ENCODE measurements at regions not wholly inside any gene's neighbourhood (a gene's known extent, or its start where the extent isn't known, plus 50 kb on each side); places are given as distances from the start of the nearest gene placed in this dataset.
A peak's percentile ranks its signal among the peaks of the same experiment; 100 is the strongest.

DNA sequence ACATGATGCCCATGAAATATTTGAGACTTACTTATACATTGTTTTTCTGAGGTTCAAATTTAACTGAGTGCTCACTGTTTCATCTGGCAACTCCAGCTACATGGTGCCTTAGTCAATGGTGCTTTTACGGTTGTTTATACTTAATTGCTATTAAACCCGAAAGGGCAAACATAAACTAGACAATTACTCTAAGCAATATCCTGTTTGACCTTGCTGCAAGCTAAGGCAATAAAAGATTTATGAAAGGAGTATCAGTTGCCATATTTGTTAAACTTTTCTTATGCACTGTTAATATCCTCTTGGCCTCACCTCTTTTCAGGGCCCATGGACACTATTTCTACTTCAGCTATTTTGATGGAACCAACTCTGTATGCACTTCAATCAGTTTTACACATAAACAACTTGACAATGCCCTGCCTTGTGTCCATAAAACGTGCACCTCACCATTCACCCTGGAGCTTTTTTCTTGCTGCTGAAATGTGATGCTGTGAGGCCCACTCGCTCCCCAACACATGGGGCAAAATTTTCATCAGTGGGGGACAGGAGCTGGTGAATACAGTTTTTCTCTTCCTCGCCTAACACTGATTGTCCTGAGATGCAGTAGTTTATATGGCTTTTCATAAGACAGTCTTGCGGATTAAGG is 64.1 kb upstream of the HIF1A start:
- H3K4me1 ChIP-seq (replicated peaks in 1 of 2): peaks cover 0 to 8% of the 10 kb centered on the region in 2 donors
- no peak overlapping the region for H3K4me3 ChIP-seq
- in situ Hi-C loops (cut with MboI; ENCODE audit: low pct_unique_long_range_greater_than_20kb in 2 of 9, low sequenced_read_pairs in 9 of 9, unreplicated experiment in 9 of 9): no loop called here
- WGBS, 10 experiments: 36 to 100% (median 88%) methylated on average over 1 to 6 of the region's 6 CpGs
- H3K27ac ChIP-seq: no peak overlapping the region
- ATAC-seq (replicated peaks in 6 of 8): no peak

DNA sequence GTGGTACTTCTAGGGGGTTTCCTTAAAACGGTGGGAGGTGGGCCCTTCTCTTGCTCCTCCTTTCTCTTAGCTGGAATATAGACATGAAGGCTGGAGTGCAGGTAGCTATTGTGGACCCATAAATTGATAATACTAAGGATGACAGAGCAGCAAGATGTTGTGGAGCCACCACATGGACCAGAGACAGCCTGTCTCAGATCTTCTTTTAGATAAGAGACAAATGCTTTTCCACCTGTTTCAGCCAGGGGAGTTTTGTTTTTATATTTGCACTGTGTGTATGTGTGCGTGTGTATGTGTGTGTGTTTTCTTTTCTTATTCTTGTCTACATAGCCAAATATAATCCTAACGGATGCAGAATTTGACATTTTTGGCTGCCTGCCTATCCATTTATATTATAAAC is 62.9 kb upstream of the HIF1A start:
- Histone ChIP-seq H3K4me3 (no peak overlapping the region), H3K27ac (no peak overlapping the region), H3K4me1 (replicated peaks in 1 of 2) (peaks cover 0 to 7% of the 10 kb centered on the region in 2 donors)
- ATAC-seq (replicated peaks in 6 of 8): peak in 1 of 8 experiments; percentile 22
- in situ Hi-C loops (cut with MboI; ENCODE audit: low pct_unique_long_range_greater_than_20kb in 2 of 9, low sequenced_read_pairs in 9 of 9, unreplicated experiment in 9 of 9): no loop called here
- WGBS, 10 experiments: 30 to 100% (median 90%) methylated on average over 1 to 3 of the region's 3 CpGs; no CpG with 5 or more reads in 1 of the 10 experiments

DNA sequence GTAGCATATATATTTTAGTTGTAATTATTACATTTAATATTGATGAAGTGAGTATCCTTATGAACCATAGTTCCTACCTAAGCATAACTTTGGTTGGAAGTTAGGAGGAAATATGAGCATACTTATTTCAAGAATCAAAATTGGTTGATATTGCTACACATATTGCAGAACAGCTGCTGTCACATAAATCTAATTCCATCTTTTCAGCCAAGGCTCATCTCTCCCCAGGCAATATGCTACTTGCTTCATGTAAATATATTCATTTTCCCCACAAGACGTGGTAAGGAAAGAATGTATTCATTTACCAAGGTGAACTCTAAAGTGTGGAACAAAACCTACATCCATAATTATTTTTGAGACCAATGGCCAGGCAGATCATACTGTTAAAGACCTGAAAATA is 62.5 kb upstream of the HIF1A start:
- no peak overlapping the region for H3K27ac ChIP-seq
- H3K4me3 ChIP-seq: no peak overlapping the region
- peaks cover 0 to 4% of the 10 kb centered on the region in 2 donors for H3K4me1 ChIP-seq (replicated peaks in 1 of 2)
- in situ Hi-C loops (cut with MboI; ENCODE audit: low pct_unique_long_range_greater_than_20kb in 2 of 9, low sequenced_read_pairs in 9 of 9, unreplicated experiment in 9 of 9): no loop called here
- 0 to 73% (median 20%) methylated on average over 1 of the region's 1 CpG; no CpG with 5 or more reads in 3 of the 10 experiments for WGBS, 10 experiments
- ATAC-seq (replicated peaks in 6 of 8): peak in 1 of 8 experiments; percentile 69

DNA sequence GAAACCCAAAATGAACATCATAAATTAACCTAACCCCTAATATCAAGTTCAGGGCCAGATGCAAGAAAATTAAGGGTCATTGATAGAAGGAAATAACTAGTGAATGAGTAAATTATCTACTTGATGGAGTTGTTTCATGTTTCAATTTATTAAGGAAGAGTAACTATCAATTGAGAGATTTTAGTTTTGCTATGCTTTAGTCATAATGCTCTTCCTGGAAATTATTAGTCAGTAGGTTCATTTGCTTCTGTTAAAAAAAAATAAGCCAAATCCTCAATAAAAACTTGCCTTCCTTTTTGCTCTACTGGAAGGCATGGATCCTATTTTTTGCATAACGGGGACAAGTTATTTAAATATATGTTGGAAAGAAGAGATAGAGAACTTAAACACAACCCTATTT is 59.0 kb upstream of the HIF1A start:
- Histone ChIP-seq H3K4me1 (replicated peaks in 1 of 2) (no peaks in the 10 kb centered on the region), H3K27ac (no peak overlapping the region), H3K4me3 (no peak overlapping the region)
- WGBS, 10 experiments: 0 to 100% (median 86%) methylated on average over 1 of the region's 1 CpG; no CpG with 5 or more reads in 1 of the 10 experiments
- no peak for ATAC-seq (replicated peaks in 6 of 8)
- in situ Hi-C loops (cut with MboI; ENCODE audit: low pct_unique_long_range_greater_than_20kb in 2 of 9, low sequenced_read_pairs in 9 of 9, unreplicated experiment in 9 of 9): no loop called here

DNA sequence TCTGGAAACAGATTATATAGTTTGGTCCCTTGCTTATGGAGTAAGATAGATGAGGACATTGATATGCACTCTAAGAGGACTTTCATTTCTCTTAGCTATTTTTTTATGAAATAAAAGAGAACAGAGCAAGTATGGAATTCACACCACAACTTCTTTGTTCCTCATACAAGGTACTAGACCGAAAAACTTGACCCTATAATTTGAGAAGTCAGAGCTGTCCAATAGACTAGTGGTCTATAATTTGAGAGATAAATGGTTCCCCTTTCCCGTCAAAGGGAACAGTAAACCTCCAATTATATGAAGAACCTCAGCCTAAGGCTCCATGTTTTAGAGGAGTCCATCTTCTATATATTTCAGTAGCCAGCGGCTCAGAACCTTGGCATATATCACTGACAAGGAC is 58.5 kb upstream of the HIF1A start:
- no peak overlapping the region for H3K27ac ChIP-seq
- no peaks in the 10 kb centered on the region for H3K4me1 ChIP-seq (replicated peaks in 1 of 2)
- ATAC-seq (replicated peaks in 6 of 8): no peak
- in situ Hi-C loops (cut with MboI; ENCODE audit: low pct_unique_long_range_greater_than_20kb in 2 of 9, low sequenced_read_pairs in 9 of 9, unreplicated experiment in 9 of 9): no loop called here
- H3K4me3 ChIP-seq: no peak overlapping the region
- 60 to 100% (median 79%) methylated on average over 1 to 3 of the region's 3 CpGs; no CpG with 5 or more reads in 1 of the 10 experiments for WGBS, 10 experiments

DNA sequence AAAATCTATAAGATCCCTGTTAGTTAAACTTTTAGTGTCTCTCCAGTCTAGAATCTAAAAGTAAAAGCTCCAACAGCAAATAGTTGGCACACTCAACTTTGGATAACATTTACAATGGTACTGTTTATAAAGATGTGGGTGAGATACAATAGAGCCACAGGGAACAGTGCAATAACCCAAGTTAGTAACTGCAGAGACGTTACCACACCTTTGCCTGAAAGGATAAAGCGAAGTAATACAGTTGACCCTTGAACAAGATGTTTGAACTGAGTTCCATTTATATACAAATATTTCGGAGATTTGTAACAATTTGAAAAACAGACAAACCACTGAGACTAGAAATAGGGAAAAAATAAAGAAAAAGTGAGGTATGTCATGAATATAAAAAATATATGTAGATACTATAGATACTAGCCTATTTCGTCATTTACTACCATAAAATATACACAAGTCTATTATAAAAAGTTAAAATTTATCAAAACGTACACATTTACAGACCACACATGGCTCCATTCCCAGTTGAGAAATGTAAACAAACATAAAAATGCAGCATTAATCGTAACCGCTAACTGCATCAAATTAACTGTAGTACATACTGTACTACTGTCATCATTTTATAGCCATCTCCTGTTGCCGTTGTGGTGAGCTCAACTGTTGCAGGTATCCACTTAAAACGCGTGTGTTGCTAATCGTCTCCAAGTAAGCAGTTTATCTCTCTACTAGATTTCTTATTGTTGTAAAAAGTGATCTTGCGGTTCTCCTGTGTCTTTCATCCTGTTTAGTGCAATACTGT is 56.5 kb upstream of the HIF1A start:
- Histone ChIP-seq H3K27ac (no peak overlapping the region), H3K4me1 (replicated peaks in 1 of 2) (no peaks in the 10 kb centered on the region), H3K4me3 (no peak overlapping the region)
- no peak for ATAC-seq (replicated peaks in 6 of 8)
- WGBS, 10 experiments: 66 to 97% (median 89%) methylated on average over 4 to 12 of the region's 12 CpGs
- in situ Hi-C loops (cut with MboI; ENCODE audit: low pct_unique_long_range_greater_than_20kb in 2 of 9, low sequenced_read_pairs in 9 of 9, unreplicated experiment in 9 of 9): no loop called here

DNA sequence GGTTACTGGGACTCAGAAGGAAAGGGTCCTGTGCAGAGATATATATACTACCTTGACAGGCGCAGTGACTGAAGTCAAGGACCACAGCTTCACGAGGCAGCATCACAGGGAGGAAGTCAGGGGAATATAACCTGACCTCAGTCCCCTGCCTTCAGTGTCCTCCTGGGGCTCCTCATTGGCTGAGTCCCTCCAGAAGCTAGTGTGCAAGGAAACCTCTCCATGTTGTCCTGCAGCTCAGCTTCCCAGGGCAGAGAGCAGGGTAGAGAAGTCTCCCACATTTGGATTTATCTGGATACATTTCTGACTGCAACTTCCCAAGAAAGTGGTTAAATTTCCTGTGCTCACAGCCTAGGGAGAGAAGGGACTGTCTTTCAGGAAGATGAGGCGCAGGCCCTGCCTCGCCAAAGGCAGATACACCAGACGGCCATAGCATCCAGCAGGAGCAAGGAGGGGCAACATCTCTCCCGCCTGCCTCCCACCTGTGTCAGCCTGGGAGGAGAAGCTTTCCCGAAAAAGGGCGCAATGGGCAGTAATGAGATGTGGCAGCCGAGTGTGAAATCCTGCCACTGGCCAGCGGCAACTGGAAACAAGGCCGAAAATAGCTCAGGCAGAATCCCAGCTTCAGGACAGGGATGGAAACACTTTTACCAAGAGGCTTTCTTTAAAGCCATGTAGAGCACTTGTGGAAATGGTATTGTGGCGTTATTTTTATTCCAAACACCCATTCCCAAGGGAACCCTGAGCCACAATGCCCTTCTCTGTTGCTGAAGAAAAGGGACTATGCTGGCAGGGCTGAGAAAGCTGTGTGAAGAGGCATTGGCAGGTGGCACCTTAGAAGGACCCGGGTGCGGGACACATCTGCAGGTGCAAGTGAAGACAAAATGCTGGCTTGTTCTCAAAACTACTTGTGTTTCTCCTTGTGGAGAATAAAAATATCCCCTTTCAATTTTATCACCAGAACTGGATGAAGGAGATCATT is 54.9 kb upstream of the HIF1A start:
- no peak overlapping the region for H3K27ac ChIP-seq
- WGBS, 10 experiments: 0 to 94% (median 84%) methylated on average over 1 to 9 of the region's 14 CpGs; no CpG with 5 or more reads in 3 of the 10 experiments
- in situ Hi-C loops (cut with MboI; ENCODE audit: low pct_unique_long_range_greater_than_20kb in 2 of 9, low sequenced_read_pairs in 9 of 9, unreplicated experiment in 9 of 9): no loop called here
- peak in 2 of 8 experiments; percentile 34 to 51 for ATAC-seq (replicated peaks in 6 of 8)
- H3K4me1 ChIP-seq (replicated peaks in 1 of 2): no peaks in the 10 kb centered on the region
- no peak overlapping the region for H3K4me3 ChIP-seq

DNA sequence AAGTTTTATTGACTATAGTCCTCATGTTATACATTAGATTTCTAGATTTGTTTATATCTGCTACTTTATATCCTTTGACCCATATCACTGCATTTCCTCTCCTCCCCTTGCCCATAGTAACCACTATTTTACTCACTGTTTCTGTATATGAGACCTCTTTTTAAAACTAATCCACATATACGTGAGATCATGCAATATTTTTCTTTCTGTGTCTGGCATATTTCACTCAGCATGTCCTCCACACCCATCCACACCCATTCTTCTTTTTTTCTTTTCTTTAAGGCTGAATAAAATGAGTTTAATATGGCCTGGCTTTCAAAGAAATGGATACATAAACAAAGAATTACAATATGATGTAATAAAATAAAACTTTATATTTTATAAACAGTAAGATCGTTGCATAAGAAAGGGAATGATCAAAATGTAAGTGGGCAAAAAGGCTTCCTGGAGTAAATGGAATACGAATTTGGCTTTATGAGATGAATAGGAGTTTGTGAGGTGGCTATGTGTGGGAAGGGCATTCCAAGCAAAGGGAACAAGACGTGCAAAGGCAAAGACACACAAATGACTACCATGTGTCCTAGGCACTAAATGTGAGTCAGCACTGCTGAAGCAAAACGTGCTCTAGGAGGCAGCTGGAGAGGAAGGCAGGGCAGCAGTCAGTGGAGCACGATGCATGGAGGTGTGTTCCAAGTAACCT is 53.2 kb upstream of the HIF1A start:
- ATAC-seq (replicated peaks in 6 of 8): peak in 2 of 8 experiments; percentile 94 to 97
- Histone ChIP-seq H3K27ac (no peak overlapping the region), H3K4me1 (replicated peaks in 1 of 2) (no peaks in the 10 kb centered on the region), H3K4me3 (no peak overlapping the region)
- in situ Hi-C loops (cut with MboI; ENCODE audit: low pct_unique_long_range_greater_than_20kb in 2 of 9, low sequenced_read_pairs in 9 of 9, unreplicated experiment in 9 of 9): no loop called here
- WGBS, 10 experiments: 0 to 100% (median 63%) methylated on average over 2 to 6 of the region's 6 CpGs

DNA sequence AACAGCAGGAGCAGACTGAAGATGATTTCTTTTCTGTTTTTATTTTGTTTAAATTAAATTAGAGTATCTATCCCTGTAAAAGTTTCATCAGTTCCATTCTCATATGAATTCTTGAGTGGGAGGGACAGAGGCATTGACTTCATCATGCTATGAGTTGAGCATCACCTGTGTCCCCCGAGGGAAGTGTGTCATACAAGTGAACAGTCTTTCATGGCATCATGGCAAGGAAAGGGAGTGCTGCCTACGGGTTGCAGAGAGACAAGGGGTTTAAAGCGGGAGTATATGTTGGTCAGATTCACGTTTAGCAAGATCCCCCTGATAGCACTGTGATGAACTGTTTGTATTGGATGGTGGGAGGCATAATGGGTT is 52.7 kb upstream of the HIF1A start:
- in situ Hi-C loops (cut with MboI; ENCODE audit: low pct_unique_long_range_greater_than_20kb in 2 of 9, low sequenced_read_pairs in 9 of 9, unreplicated experiment in 9 of 9): no loop called here
- no peak for ATAC-seq (replicated peaks in 6 of 8)
- Histone ChIP-seq H3K27ac (no peak overlapping the region), H3K4me1 (replicated peaks in 1 of 2) (no peaks in the 10 kb centered on the region), H3K4me3 (no peak overlapping the region)
- WGBS, 10 experiments: 80 to 100% (median 86%) methylated on average over 1 to 4 of the region's 4 CpGs; no CpG with 5 or more reads in 4 of the 10 experiments

DNA sequence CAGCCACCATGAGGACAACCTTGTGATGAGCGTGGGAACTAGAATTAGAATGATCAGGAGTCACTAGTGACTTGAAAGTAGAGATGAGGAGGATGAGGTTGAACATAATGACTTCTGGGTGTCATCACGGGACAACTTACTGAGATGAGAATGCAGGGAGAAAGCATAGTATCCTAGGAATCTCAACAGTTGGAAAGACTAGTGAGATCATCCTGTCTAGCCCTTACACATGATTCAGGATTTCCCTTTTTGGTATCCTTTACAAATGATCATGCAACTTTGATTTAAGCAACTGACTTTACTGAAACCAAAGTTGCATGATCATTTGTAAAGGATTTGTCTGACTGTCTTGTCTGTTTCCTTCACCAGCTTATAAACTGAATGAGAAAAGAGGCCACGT is 51.8 kb upstream of the HIF1A start:
- 0 to 100% (median 50%) methylated on average over 1 to 3 of the region's 3 CpGs; no CpG with 5 or more reads in 3 of the 10 experiments for WGBS, 10 experiments
- H3K4me3 ChIP-seq: no peak overlapping the region
- H3K4me1 ChIP-seq (replicated peaks in 1 of 2): no peaks in the 10 kb centered on the region
- no peak overlapping the region for H3K27ac ChIP-seq
- in situ Hi-C loops (cut with MboI; ENCODE audit: low pct_unique_long_range_greater_than_20kb in 2 of 9, low sequenced_read_pairs in 9 of 9, unreplicated experiment in 9 of 9): no loop called here
- no peak for ATAC-seq (replicated peaks in 6 of 8)

DNA sequence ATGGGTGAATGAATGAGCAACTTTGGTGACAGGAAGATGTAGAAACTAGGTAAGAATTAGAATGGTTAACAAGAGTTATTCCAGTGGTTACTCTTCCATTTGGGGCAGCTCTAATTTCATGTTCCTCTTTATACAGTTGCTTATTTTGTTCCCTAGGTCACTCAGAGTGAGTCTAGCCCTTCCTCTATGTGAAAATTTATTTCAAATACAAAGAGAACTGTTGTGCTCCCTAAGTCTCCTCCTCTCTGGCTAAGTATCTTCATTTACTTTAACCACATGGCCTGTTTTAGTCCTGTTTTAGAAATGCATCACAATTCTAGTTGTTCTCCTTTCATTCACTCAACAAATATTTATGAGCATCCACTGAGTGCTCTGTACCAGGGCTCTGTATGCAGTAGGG is 51.1 kb upstream of the HIF1A start:
- no peaks in the 10 kb centered on the region for H3K4me1 ChIP-seq (replicated peaks in 1 of 2)
- ATAC-seq (replicated peaks in 6 of 8): no peak
- in situ Hi-C loops (cut with MboI; ENCODE audit: low pct_unique_long_range_greater_than_20kb in 2 of 9, low sequenced_read_pairs in 9 of 9, unreplicated experiment in 9 of 9): no loop called here

DNA sequence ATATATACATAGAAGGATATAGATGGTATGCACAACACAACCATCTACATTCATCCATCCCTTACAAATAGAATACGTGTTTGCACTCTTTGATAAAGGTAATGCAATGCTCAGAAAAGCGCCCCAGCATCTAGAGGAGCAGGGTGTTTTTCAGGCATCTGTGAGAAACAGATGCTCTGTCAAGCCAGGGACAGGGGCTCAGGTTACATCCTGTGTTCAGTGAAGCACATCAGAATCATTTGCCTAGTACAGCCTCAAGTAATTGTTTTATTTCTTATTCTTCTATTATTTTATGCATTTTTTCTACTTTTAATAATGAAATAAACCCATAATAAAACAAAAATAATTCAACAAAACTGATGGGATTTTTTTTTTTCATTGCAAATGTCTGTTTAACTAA is 50.5 kb upstream of the HIF1A start:
- H3K4me3 ChIP-seq: no peak overlapping the region
- H3K27ac ChIP-seq: no peak overlapping the region
- in situ Hi-C loops (cut with MboI; ENCODE audit: low pct_unique_long_range_greater_than_20kb in 2 of 9, low sequenced_read_pairs in 9 of 9, unreplicated experiment in 9 of 9): no loop called here
- H3K4me1 ChIP-seq (replicated peaks in 1 of 2): no peaks in the 10 kb centered on the region
- WGBS, 10 experiments: 29 to 78% (median 57%) methylated on average over 1 to 2 of the region's 2 CpGs; no CpG with 5 or more reads in 3 of the 10 experiments
- ATAC-seq (replicated peaks in 6 of 8): peak in 3 of 8 experiments; percentile 47 to 81 (median 57)

More for the DNA sequence above, 51.1 kb upstream of the HIF1A start:
- Histone ChIP-seq H3K4me3 (no peak overlapping the region), H3K27ac (no peak overlapping the region)

All from motor neuron (in vitro differentiated cells).